ENCODE measurements at regions not wholly inside any gene's neighbourhood (a gene's known extent, or its start where the extent isn't known, plus 50 kb on each side); places are given as distances from the start of the nearest gene placed in this dataset.

- H3K4me3 ChIP-seq, result no peak overlapping the region
- DNase-seq, result no peak
- in situ Hi-C loops (cut with MboI; ENCODE audit: low sequenced_read_pairs in 4 of 4), result no loop called here
- no peaks in the 10 kb centered on the region for H3K27me3 ChIP-seq
- no peak for TF ChIP-seq CTCF (IDR thresholded peaks at IDR 0.05 in 4 of 5, conservative IDR thresholded peaks at IDR 0.05 in 1 of 5)
- ATAC-seq, result no peak
- H3K4me1 ChIP-seq, result no peaks in the 10 kb centered on the region
- H3K27ac ChIP-seq, result no peak overlapping the region
- H3K9me3 ChIP-seq, result no peaks in the 10 kb centered on the region
- no peaks in the 10 kb centered on the region for H3K36me3 ChIP-seq
- intact Hi-C loops (cut with DNase I; ENCODE audit: low total_unique reads), result no loop called here
Measured at GRCh38 chr4:141576585-141577110, 59.7 kb upstream of the IL15 start.

GRCh38 chr4:141578451-141578850 is 57.9 kb upstream of the IL15 start:
- ATAC-seq (no peak), DNase-seq (no peak)
- Histone ChIP-seq H3K27ac (no peak overlapping the region), H3K4me1 (no peaks in the 10 kb centered on the region), H3K27me3 (no peaks in the 10 kb centered on the region), H3K4me3 (no peak overlapping the region), H3K9me3 (no peaks in the 10 kb centered on the region), H3K36me3 (no peaks in the 10 kb centered on the region)
- in situ Hi-C loops (cut with MboI; ENCODE audit: low sequenced_read_pairs in 4 of 4) (no loop called here), intact Hi-C loops (cut with DNase I; ENCODE audit: low total_unique reads) (no loop called here)
- TF ChIP-seq CTCF (IDR thresholded peaks at IDR 0.05 in 4 of 5, conservative IDR thresholded peaks at IDR 0.05 in 1 of 5), result no peak
- TF ChIP-seq POLR2A (IDR thresholded peaks at IDR 0.05), result no peak

GRCh38 chr4:141580523-141580922 is 55.9 kb upstream of the IL15 start:
- no peak for DNase-seq
- no peak for TF ChIP-seq POLR2A (IDR thresholded peaks at IDR 0.05)
- TF ChIP-seq CTCF (IDR thresholded peaks at IDR 0.05 in 4 of 5, conservative IDR thresholded peaks at IDR 0.05 in 1 of 5), result no peak
- H3K4me1 ChIP-seq, result no peaks in the 10 kb centered on the region
- ATAC-seq, result no peak
- in situ Hi-C loops (cut with MboI; ENCODE audit: low sequenced_read_pairs in 4 of 4) (no loop called here), intact Hi-C loops (cut with DNase I; ENCODE audit: low total_unique reads) (no loop called here)
- no peaks in the 10 kb centered on the region for H3K9me3 ChIP-seq
- H3K27ac ChIP-seq, result no peak overlapping the region
- no peaks in the 10 kb centered on the region for H3K36me3 ChIP-seq
- no peak overlapping the region for H3K4me3 ChIP-seq
- no peaks in the 10 kb centered on the region for H3K27me3 ChIP-seq
